ENCODE measurements at regions not wholly inside any gene's neighbourhood (a gene's known extent, or its start where the extent isn't known, plus 50 kb on each side); places are given as distances from the start of the nearest gene placed in this dataset.

DNA sequence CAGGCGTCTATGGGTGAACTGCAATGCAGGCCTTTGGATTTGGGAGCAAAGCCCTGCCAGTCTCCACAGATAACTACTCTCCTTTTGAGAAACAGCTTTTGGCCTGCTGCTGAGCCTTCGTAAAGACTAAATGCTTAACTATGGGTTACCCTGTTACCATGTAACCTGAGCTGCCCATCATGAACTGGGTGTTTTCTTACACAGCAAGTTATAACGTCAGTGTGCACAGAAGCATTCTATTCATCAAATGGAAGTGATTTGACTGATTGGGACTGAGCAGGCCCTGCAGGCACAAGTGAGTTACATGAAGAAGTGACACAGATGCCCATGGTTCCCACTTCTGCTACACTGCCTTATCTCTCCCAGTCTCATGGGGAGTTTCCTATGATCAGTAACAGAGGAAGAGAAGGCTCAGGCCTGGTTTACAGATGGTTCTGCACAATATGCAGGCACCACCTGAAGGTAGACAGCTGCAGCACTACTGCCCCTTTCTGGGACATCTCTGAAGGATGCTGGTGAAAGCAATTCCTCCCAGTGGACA is 319.1 kb downstream of the CD83 start:
- peaks cover under 1% of the 10 kb centered on the region; the same call in 1 of the 2 replicates for H3F3A ChIP-seq (replicated peaks; ENCODE audit: low read depth)
- H2AFZ ChIP-seq: no peak overlapping the region
- Mint-ChIP-seq H3K4me3 (no peak overlapping the region), H3K27me3 (ENCODE audit: insufficient read depth, low read depth, poor library complexity) (no peaks in the 10 kb centered on the region), H3K4me1 (peaks cover 18% of the 10 kb centered on the region), H3K36me3 (ENCODE audit: low read depth) (no peaks in the 10 kb centered on the region), H3K9me3 (no peaks in the 10 kb centered on the region; the same call in 2 of the 3 replicates), H3K27ac (no peak overlapping the region)
- no peaks in the 10 kb centered on the region for H3K27me3 ChIP-seq (ENCODE audit: insufficient read depth)
- no peaks in the 10 kb centered on the region for H3K36me3 ChIP-seq (ENCODE audit: insufficient read depth)
- peaks cover 24% of the 10 kb centered on the region for H3K4me1 ChIP-seq (ENCODE audit: insufficient read depth)
- peaks cover 19% of the 10 kb centered on the region for H3K9me2 ChIP-seq (ENCODE audit: insufficient read depth)
- no peaks in the 10 kb centered on the region for H3K79me2 ChIP-seq (replicated peaks; ENCODE audit: insufficient read depth)
- H3K4me3 ChIP-seq: no peak overlapping the region
- H3K4me2 ChIP-seq: no peak overlapping the region
- H4K20me1 ChIP-seq (replicated peaks; ENCODE audit: insufficient read depth): no peaks in the 10 kb centered on the region
- TF ChIP-seq STAT1 (IDR thresholded peaks at IDR 0.05; ENCODE audit: unreplicated experiment) (no peak), NANOG (IDR thresholded peaks at IDR 0.05; ENCODE audit: borderline replicate concordance) (no peak)
- TF ChIP-seq, protein P1, sequence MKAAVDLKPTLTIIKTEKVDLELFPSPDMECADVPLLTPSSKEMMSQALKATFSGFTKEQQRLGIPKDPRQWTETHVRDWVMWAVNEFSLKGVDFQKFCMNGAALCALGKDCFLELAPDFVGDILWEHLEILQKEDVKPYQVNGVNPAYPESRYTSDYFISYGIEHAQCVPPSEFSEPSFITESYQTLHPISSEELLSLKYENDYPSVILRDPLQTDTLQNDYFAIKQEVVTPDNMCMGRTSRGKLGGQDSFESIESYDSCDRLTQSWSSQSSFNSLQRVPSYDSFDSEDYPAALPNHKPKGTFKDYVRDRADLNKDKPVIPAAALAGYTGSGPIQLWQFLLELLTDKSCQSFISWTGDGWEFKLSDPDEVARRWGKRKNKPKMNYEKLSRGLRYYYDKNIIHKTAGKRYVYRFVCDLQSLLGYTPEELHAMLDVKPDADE (IDR thresholded peaks at IDR 0.05): no peak
- TF ChIP-seq, protein P2, sequence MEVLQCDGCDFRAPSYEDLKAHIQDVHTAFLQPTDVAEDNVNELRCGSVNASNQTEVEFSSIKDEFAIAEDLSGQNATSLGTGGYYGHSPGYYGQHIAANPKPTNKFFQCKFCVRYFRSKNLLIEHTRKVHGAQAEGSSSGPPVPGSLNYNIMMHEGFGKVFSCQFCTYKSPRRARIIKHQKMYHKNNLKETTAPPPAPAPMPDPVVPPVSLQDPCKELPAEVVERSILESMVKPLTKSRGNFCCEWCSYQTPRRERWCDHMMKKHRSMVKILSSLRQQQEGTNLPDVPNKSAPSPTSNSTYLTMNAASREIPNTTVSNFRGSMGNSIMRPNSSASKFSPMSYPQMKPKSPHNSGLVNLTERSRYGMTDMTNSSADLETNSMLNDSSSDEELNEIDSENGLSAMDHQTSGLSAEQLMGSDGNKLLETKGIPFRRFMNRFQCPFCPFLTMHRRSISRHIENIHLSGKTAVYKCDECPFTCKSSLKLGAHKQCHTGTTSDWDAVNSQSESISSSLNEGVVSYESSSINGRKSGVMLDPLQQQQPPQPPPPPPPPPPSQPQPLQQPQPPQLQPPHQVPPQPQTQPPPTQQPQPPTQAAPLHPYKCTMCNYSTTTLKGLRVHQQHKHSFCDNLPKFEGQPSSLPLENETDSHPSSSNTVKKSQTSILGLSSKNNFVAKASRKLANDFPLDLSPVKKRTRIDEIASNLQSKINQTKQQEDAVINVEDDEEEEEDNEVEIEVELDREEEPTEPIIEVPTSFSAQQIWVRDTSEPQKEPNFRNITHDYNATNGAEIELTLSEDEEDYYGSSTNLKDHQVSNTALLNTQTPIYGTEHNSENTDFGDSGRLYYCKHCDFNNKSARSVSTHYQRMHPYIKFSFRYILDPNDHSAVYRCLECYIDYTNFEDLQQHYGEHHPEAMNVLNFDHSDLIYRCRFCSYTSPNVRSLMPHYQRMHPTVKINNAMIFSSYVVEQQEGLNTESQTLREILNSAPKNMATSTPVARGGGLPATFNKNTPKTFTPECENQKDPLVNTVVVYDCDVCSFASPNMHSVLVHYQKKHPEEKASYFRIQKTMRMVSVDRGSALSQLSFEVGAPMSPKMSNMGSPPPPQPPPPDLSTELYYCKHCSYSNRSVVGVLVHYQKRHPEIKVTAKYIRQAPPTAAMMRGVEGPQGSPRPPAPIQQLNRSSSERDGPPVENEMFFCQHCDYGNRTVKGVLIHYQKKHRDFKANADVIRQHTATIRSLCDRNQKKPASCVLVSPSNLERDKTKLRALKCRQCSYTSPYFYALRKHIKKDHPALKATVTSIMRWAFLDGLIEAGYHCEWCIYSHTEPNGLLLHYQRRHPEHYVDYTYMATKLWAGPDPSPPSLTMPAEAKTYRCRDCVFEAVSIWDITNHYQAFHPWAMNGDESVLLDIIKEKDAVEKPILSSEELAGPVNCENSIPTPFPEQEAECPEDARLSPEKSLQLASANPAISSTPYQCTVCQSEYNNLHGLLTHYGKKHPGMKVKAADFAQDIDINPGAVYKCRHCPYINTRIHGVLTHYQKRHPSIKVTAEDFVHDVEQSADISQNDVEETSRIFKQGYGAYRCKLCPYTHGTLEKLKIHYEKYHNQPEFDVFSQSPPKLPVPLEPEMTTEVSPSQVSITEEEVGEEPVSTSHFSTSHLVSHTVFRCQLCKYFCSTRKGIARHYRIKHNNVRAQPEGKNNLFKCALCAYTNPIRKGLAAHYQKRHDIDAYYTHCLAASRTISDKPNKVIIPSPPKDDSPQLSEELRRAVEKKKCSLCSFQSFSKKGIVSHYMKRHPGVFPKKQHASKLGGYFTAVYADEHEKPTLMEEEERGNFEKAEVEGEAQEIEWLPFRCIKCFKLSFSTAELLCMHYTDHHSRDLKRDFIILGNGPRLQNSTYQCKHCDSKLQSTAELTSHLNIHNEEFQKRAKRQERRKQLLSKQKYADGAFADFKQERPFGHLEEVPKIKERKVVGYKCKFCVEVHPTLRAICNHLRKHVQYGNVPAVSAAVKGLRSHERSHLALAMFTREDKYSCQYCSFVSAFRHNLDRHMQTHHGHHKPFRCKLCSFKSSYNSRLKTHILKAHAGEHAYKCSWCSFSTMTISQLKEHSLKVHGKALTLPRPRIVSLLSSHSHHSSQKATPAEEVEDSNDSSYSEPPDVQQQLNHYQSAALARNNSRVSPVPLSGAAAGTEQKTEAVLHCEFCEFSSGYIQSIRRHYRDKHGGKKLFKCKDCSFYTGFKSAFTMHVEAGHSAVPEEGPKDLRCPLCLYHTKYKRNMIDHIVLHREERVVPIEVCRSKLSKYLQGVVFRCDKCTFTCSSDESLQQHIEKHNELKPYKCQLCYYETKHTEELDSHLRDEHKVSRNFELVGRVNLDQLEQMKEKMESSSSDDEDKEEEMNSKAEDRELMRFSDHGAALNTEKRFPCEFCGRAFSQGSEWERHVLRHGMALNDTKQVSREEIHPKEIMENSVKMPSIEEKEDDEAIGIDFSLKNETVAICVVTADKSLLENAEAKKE (CRISPR knock-in tag; IDR thresholded peaks at IDR 0.05): no peak
- no peak overlapping the region for H3K27ac ChIP-seq (ENCODE audit: low read depth)
- DNase-seq (ENCODE audit: low spot score): no peak
- no peak for ATAC-seq

- Histone ChIP-seq H3K79me2 (replicated peaks; ENCODE audit: insufficient read depth) (no peaks in the 10 kb centered on the region), H3K27me3 (ENCODE audit: insufficient read depth) (no peaks in the 10 kb centered on the region), H2AFZ (no peak overlapping the region), H3K9me2 (ENCODE audit: insufficient read depth) (peaks cover 17% of the 10 kb centered on the region), H3F3A (replicated peaks; ENCODE audit: low read depth) (peaks cover 4% of the 10 kb centered on the region; the same call in 1 of the 2 replicates), H3K36me3 (ENCODE audit: insufficient read depth) (no peaks in the 10 kb centered on the region), H4K20me1 (replicated peaks; ENCODE audit: insufficient read depth) (no peaks in the 10 kb centered on the region), H3K4me2 (no peak overlapping the region), H3K4me3 (no peak overlapping the region), H3K4me1 (ENCODE audit: insufficient read depth) (peaks cover 10% of the 10 kb centered on the region), H3K27ac (ENCODE audit: low read depth) (no peak overlapping the region)
- Mint-ChIP-seq H3K27ac (no peak overlapping the region), H3K9me3 (no peaks in the 10 kb centered on the region), H3K4me3 (no peak overlapping the region), H3K36me3 (ENCODE audit: low read depth) (no peaks in the 10 kb centered on the region), H3K27me3 (ENCODE audit: insufficient read depth, low read depth, poor library complexity) (no peaks in the 10 kb centered on the region), H3K4me1 (peaks cover 13% of the 10 kb centered on the region; the same call in 2 of the 3 replicates)
- ATAC-seq (no peak), DNase-seq (ENCODE audit: low spot score) (no peak)
- TF ChIP-seq EZH2 (IDR thresholded peaks at IDR 0.05; ENCODE audit: low read depth, unreplicated experiment) (no peak), CREB1 (CRISPR knock-in tag; IDR thresholded peaks at IDR 0.05; ENCODE audit: low read depth) (no peak), CTCF (conservative IDR thresholded peaks at IDR 0.05; ENCODE audit: low read depth in 2 of 2) (no peak)
Measured at GRCh38 chr6:14439419-14439818, 321.8 kb downstream of the CD83 start.
